Activated CD4-positive, alpha-beta memory T cell treated with anti-CD3 and anti-CD28 coated beads for 36 hours (primary cell): ENCODE measurements at regions not wholly inside any gene's neighbourhood (a gene's known extent, or its start where the extent isn't known, plus 50 kb on each side); places are given as distances from the start of the nearest gene placed in this dataset.

Experiments used
- CTCF ChIA-PET: fragments of 350-600 bp; sonication (Branson Sonifier 250); formaldehyde crosslinking; loops from one replicate; lab custom pipeline; 2021; ENCODE audit warnings: antibody characterized with exemption, inconsistent platforms; lab: Charles Lee
- POLR2A ChIA-PET: fragments of 350-600 bp; sonication (Branson Sonifier 250); formaldehyde crosslinking; loops from one replicate; lab custom pipeline; 2021; ENCODE audit warnings: antibody characterized with exemption; lab: Charles Lee
- DNase-seq: peaks from one replicate; pipeline ENCODE4 v3.0.0-alpha.2; 2020
- H3K27ac Mint-ChIP-seq: one replicate; pipeline ENCODE4 v1.8.0; 2021; ENCODE audit warnings: mixed read lengths
- H3K27me3 Mint-ChIP-seq: one replicate; pipeline ENCODE4 v1.8.0; 2021; ENCODE audit warnings: mixed read lengths
- H3K36me3 Mint-ChIP-seq: one replicate; pipeline ENCODE4 v1.8.0; 2021; ENCODE audit warnings: mixed read lengths
- H3K4me1 Mint-ChIP-seq: one replicate; pipeline ENCODE4 v1.8.0; 2021; ENCODE audit warnings: low read depth, mixed read lengths
- H3K4me3 Mint-ChIP-seq: one replicate; pipeline ENCODE4 v1.8.0; 2021; ENCODE audit warnings: mild to moderate bottlenecking, mixed read lengths
- H3K9me3 Mint-ChIP-seq: one replicate; pipeline ENCODE4 v1.8.0; 2021; ENCODE audit warnings: mixed read lengths
- intact Hi-C: fragments of 100-400 bp; cut with micrococcal nuclease; formaldehyde crosslinking; loops from one replicate; pipeline ENCODE4 v1.15.1; 2023

GRCh38 chr4:89665662-89666061 is 171.3 kb downstream of the SNCA start:
- no peaks in the 10 kb centered on the region for H3K36me3 Mint-ChIP-seq
- no peaks in the 10 kb centered on the region for H3K4me1 Mint-ChIP-seq
- H3K9me3 Mint-ChIP-seq, result no peaks in the 10 kb centered on the region
- no peak overlapping the region for H3K4me3 Mint-ChIP-seq
- DNase-seq, result no peak
- ChIA-PET POLR2A (no interaction called here), CTCF (no interaction called here)
- intact Hi-C loops, result no loop called here
- no peaks in the 10 kb centered on the region for H3K27me3 Mint-ChIP-seq
- no peak overlapping the region for H3K27ac Mint-ChIP-seq

- Mint-ChIP-seq H3K4me3 (no peak overlapping the region), H3K36me3 (no peaks in the 10 kb centered on the region), H3K27me3 (peaks cover 2% of the 10 kb centered on the region), H3K27ac (no peak overlapping the region), H3K4me1 (no peaks in the 10 kb centered on the region), H3K9me3 (no peaks in the 10 kb centered on the region)
- no peak for DNase-seq
- intact Hi-C loops, result loop anchor here (5.0 kb wide), 1 partner anchor 187 kb away; no protein-coding TSS in a partner anchor
- CTCF ChIA-PET, result interaction anchor here (1.2 kb wide), 1 partner anchor 205 kb away, joined by 4 read pairs; no protein-coding TSS in a partner anchor
- POLR2A ChIA-PET, result no interaction called here
Measured at GRCh38 chr4:89664521-89664920, 172.4 kb downstream of the SNCA start.

- Mint-ChIP-seq H3K27ac (no peak overlapping the region), H3K4me3 (no peak overlapping the region), H3K4me1 (peaks cover 4% of the 10 kb centered on the region), H3K27me3 (peaks cover 5% of the 10 kb centered on the region), H3K9me3 (no peaks in the 10 kb centered on the region), H3K36me3 (no peaks in the 10 kb centered on the region)
- no peak for DNase-seq
- POLR2A ChIA-PET, result no interaction called here
- intact Hi-C loops, result loop anchor here (5.0 kb wide), 1 partner anchor 184 kb away; no protein-coding TSS in a partner anchor
- CTCF ChIA-PET, result interaction anchor here (0.8 kb wide), 1 partner anchor 20 kb away, joined by 3 read pairs; no protein-coding TSS in a partner anchor
Measured at GRCh38 chr4:89661173-89661899, 175.6 kb downstream of the SNCA start.

- no peaks in the 10 kb centered on the region for H3K9me3 Mint-ChIP-seq
- no peaks in the 10 kb centered on the region for H3K36me3 Mint-ChIP-seq
- ChIA-PET CTCF (interaction anchor here (0.8 kb wide), 1 partner anchor 20 kb away, joined by 3 read pairs; no protein-coding TSS in a partner anchor), POLR2A (no interaction called here)
- intact Hi-C loops, result loop anchor here (5.0 kb wide), 1 partner anchor 183 kb away; no protein-coding TSS in a partner anchor
- H3K4me3 Mint-ChIP-seq, result no peak overlapping the region
- peaks cover 5% of the 10 kb centered on the region for H3K27me3 Mint-ChIP-seq
- no peak for DNase-seq
- peaks cover 4% of the 10 kb centered on the region for H3K4me1 Mint-ChIP-seq
- H3K27ac Mint-ChIP-seq, result no peak overlapping the region
Measured at GRCh38 chr4:89660444-89661172, 176.4 kb downstream of the SNCA start.

GRCh38 chr4:89658701-89659024 is 178.3 kb downstream of the SNCA start:
- H3K36me3 Mint-ChIP-seq, result no peaks in the 10 kb centered on the region
- ChIA-PET POLR2A (no interaction called here), CTCF (interaction anchor here (1.1 to 1.6 kb wide), 2 partner anchors 17 to 53 kb away, joined by 3 to 4 read pairs; no protein-coding TSS in a partner anchor)
- peaks cover 6% of the 10 kb centered on the region for H3K27me3 Mint-ChIP-seq
- H3K9me3 Mint-ChIP-seq, result no peaks in the 10 kb centered on the region
- intact Hi-C loops, result loop anchor here (1.0 kb wide), 1 partner anchor 244 kb away; no protein-coding TSS in a partner anchor
- H3K4me3 Mint-ChIP-seq, result no peak overlapping the region
- peaks cover 4% of the 10 kb centered on the region for H3K4me1 Mint-ChIP-seq
- no peak overlapping the region for H3K27ac Mint-ChIP-seq
- DNase-seq, result no peak

- no peaks in the 10 kb centered on the region for H3K9me3 Mint-ChIP-seq
- intact Hi-C loops, result loop anchor here (1.0 kb wide), 1 partner anchor 244 kb away; no protein-coding TSS in a partner anchor
Measured at GRCh38 chr4:89657931-89658700, 178.8 kb downstream of the SNCA start.

GRCh38 chr4:89653012-89653411 is 183.9 kb downstream of the SNCA start:
- Mint-ChIP-seq H3K27ac (no peak overlapping the region), H3K27me3 (peaks cover 3% of the 10 kb centered on the region), H3K4me3 (no peak overlapping the region), H3K9me3 (no peaks in the 10 kb centered on the region), H3K4me1 (no peaks in the 10 kb centered on the region), H3K36me3 (no peaks in the 10 kb centered on the region)
- ChIA-PET CTCF (interaction anchor here (1.2 kb wide), 1 partner anchor 426 kb away, joined by 3 read pairs; no protein-coding TSS in a partner anchor), POLR2A (no interaction called here)
- intact Hi-C loops, result no loop called here
- DNase-seq, result no peak

More at GRCh38 chr4:89657931-89658700, 178.8 kb downstream of the SNCA start:
- no peak overlapping the region for H3K4me3 Mint-ChIP-seq
- H3K36me3 Mint-ChIP-seq, result no peaks in the 10 kb centered on the region
- H3K4me1 Mint-ChIP-seq, result peaks cover 4% of the 10 kb centered on the region
- H3K27ac Mint-ChIP-seq, result no peak overlapping the region
- CTCF ChIA-PET, result interaction anchor here (0.6 to 1.6 kb wide), 7 partner anchors 17 to 245 kb away, joined by 3 to 4 read pairs (median 3); no protein-coding TSS in a partner anchor
- POLR2A ChIA-PET, result no interaction called here
- no peak for DNase-seq
- H3K27me3 Mint-ChIP-seq, result peaks cover 6% of the 10 kb centered on the region

- no peaks in the 10 kb centered on the region for H3K9me3 Mint-ChIP-seq
- no peak overlapping the region for H3K4me3 Mint-ChIP-seq
- POLR2A ChIA-PET, result no interaction called here
- CTCF ChIA-PET, result no interaction called here
- H3K36me3 Mint-ChIP-seq, result no peaks in the 10 kb centered on the region
- no peak overlapping the region for H3K27ac Mint-ChIP-seq
- H3K27me3 Mint-ChIP-seq, result peaks cover 1% of the 10 kb centered on the region
- no peaks in the 10 kb centered on the region for H3K4me1 Mint-ChIP-seq
- intact Hi-C loops, result no loop called here
- DNase-seq, result no peak
Measured at GRCh38 chr4:89645482-89645881, 191.5 kb downstream of the SNCA start.

GRCh38 chr4:89641367-89641687 is 195.6 kb downstream of the SNCA start:
- Mint-ChIP-seq H3K4me3 (no peak overlapping the region), H3K36me3 (no peaks in the 10 kb centered on the region), H3K9me3 (no peaks in the 10 kb centered on the region), H3K4me1 (no peaks in the 10 kb centered on the region), H3K27ac (no peak overlapping the region), H3K27me3 (peaks cover 1% of the 10 kb centered on the region)
- intact Hi-C loops, result no loop called here
- ChIA-PET CTCF (interaction anchor here (0.9 to 1.4 kb wide), 2 partner anchors 16 to 20 kb away, joined by 3 to 4 read pairs; no protein-coding TSS in a partner anchor), POLR2A (no interaction called here)
- no peak for DNase-seq

GRCh38 chr4:89640620-89641366 is 196.2 kb downstream of the SNCA start:
- Mint-ChIP-seq H3K4me3 (no peak overlapping the region), H3K27me3 (peaks cover 1% of the 10 kb centered on the region), H3K36me3 (no peaks in the 10 kb centered on the region), H3K9me3 (no peaks in the 10 kb centered on the region), H3K27ac (no peak overlapping the region), H3K4me1 (no peaks in the 10 kb centered on the region)
- CTCF ChIA-PET, result interaction anchor here (0.5 to 1.4 kb wide), 3 partner anchors 17 to 386 kb away, joined by 3 to 4 read pairs (median 3); no protein-coding TSS in a partner anchor
- intact Hi-C loops, result no loop called here
- POLR2A ChIA-PET, result no interaction called here
- peak; percentile 9 for DNase-seq

- H3K27me3 Mint-ChIP-seq, result peaks cover 1% of the 10 kb centered on the region
- DNase-seq, result no peak
- H3K36me3 Mint-ChIP-seq, result no peaks in the 10 kb centered on the region
- no peaks in the 10 kb centered on the region for H3K4me1 Mint-ChIP-seq
- H3K27ac Mint-ChIP-seq, result no peak overlapping the region
- intact Hi-C loops, result no loop called here
- no peaks in the 10 kb centered on the region for H3K9me3 Mint-ChIP-seq
- ChIA-PET POLR2A (no interaction called here), CTCF (no interaction called here)
- H3K4me3 Mint-ChIP-seq, result no peak overlapping the region
Measured at GRCh38 chr4:89639395-89639794, 197.6 kb downstream of the SNCA start.
